ENCODE measurements at regions not wholly inside any gene's neighbourhood (a gene's known extent, or its start where the extent isn't known, plus 50 kb on each side); places are given as distances from the start of the nearest gene placed in this dataset.
"Not testable (repeated sequence)": the region's sequence is repeated elsewhere in the genome, so short reads cannot be mapped to it uniquely, and the experiment has no call there.

DNA sequence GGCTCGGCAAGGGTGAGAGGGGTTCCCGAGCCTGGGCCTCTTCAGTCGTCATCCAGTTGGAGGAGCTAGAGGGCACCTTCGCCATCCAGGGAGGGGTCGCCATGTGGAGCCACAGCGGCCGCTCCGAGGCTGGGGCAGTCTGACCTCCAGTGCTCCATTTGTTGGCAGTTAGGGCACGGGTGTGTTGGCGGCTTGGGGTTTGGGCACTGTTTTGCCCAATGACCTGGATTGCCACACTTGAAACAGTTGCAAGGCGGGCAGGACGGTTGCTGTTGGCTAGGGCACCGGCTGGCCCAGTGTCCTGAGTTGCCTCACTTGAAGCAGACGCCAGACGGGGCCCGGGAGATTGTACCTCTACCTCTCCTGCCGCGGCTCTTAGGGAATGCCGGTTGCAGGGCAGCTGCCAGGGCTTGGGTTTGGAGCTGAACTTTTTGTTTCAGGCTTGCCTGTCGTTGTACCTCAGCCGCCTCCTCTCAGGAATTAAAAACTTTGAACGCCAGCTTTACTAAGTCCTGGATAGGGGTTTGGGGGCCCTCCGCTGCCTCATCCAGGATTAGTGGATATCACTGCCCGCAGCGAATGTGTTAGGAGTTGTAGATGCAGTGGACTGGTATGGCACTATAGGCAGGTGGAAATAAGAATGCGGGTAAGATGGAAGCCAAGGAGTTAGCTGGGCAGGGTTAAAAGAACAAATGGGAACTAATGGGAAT lies 639.9 kb upstream of the DPP6 start:
- 92% methylated on average over 26 of the region's 26 CpGs for whole genome bisulfite sequencing
- DNase-seq (ENCODE audit: low spot score), result not testable (repeated sequence)

GRCh38 chr7:153412824-153413198 lies 639.4 kb upstream of the DPP6 start:
- H3K27ac ChIP-seq; DNase-seq (ENCODE audit: low spot score); H3K9me3 ChIP-seq; H3K27me3 ChIP-seq (replicated peaks; ENCODE audit: insufficient read depth); H3K4me1 ChIP-seq (replicated peaks); intact Hi-C loops (cut with DNase I); H3K4me3 ChIP-seq; H3K36me3 ChIP-seq: not testable (repeated sequence)
- WGBS, result 91% methylated on average over 16 of the region's 16 CpGs

More for the DNA sequence above, 639.9 kb upstream of the DPP6 start:
- H3K27ac ChIP-seq; H3K36me3 ChIP-seq; H3K9me3 ChIP-seq; H3K27me3 ChIP-seq (replicated peaks; ENCODE audit: insufficient read depth); H3K4me3 ChIP-seq; H3K4me1 ChIP-seq (replicated peaks); intact Hi-C loops (cut with DNase I): not testable (repeated sequence)

DNA sequence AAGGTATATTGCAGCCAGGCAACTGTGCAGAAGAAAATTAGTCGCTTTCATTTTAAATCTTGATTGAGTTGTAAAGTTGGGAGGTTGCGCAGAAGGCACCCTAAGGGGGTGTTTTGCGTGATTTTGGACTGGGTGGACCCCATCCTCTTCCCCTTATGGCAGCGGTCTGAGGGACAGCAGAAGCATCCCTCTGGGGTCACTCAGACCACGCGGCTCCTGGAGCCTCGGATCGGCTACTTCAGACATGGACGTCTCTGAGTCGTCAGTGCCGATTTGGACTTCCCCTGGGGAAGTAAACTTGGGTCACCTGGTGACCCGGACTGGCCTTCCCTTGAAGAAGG lies 639.0 kb upstream of the DPP6 start:
- no peaks in the 10 kb centered on the region for H3K9me3 ChIP-seq
- H3K36me3 ChIP-seq, result no peaks in the 10 kb centered on the region
- no peaks in the 10 kb centered on the region for H3K27me3 ChIP-seq (replicated peaks; ENCODE audit: insufficient read depth)
- intact Hi-C loops (cut with DNase I), result no loop called here
- no peak for TF ChIP-seq POLR2A (IDR thresholded peaks at IDR 0.05)
- no peak for TF ChIP-seq POLR2AphosphoS5 (IDR thresholded peaks at IDR 0.05)
- TF ChIP-seq, protein P1, sequence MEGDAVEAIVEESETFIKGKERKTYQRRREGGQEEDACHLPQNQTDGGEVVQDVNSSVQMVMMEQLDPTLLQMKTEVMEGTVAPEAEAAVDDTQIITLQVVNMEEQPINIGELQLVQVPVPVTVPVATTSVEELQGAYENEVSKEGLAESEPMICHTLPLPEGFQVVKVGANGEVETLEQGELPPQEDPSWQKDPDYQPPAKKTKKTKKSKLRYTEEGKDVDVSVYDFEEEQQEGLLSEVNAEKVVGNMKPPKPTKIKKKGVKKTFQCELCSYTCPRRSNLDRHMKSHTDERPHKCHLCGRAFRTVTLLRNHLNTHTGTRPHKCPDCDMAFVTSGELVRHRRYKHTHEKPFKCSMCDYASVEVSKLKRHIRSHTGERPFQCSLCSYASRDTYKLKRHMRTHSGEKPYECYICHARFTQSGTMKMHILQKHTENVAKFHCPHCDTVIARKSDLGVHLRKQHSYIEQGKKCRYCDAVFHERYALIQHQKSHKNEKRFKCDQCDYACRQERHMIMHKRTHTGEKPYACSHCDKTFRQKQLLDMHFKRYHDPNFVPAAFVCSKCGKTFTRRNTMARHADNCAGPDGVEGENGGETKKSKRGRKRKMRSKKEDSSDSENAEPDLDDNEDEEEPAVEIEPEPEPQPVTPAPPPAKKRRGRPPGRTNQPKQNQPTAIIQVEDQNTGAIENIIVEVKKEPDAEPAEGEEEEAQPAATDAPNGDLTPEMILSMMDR (IDR thresholded peaks at IDR 0.05), result no peak
- H3K4me1 ChIP-seq (replicated peaks), result no peaks in the 10 kb centered on the region
- no peak overlapping the region for H3K4me3 ChIP-seq
- no peak overlapping the region for H3K27ac ChIP-seq
- 90% methylated on average over 12 of the region's 12 CpGs for WGBS
- DNase-seq (ENCODE audit: low spot score), result no peak

- Histone ChIP-seq H3K27me3 (replicated peaks; ENCODE audit: insufficient read depth) (no peaks in the 10 kb centered on the region), H3K36me3 (no peaks in the 10 kb centered on the region), H3K4me1 (replicated peaks) (no peaks in the 10 kb centered on the region), H3K9me3 (no peaks in the 10 kb centered on the region), H3K4me3 (no peak overlapping the region), H3K27ac (no peak overlapping the region)
- 92% methylated on average over 28 of the region's 28 CpGs for WGBS
- DNase-seq (ENCODE audit: low spot score), result no peak
- intact Hi-C loops (cut with DNase I), result no loop called here
- TF ChIP-seq POLR2AphosphoS5 (IDR thresholded peaks at IDR 0.05), result no peak
- TF ChIP-seq, protein P1 (IDR thresholded peaks at IDR 0.05), result no peak
- TF ChIP-seq POLR2A (IDR thresholded peaks at IDR 0.05), result no peak
These were observed 638.5 kb upstream of the DPP6 start for GRCh38 chr7:153413540-153414287.

DNA sequence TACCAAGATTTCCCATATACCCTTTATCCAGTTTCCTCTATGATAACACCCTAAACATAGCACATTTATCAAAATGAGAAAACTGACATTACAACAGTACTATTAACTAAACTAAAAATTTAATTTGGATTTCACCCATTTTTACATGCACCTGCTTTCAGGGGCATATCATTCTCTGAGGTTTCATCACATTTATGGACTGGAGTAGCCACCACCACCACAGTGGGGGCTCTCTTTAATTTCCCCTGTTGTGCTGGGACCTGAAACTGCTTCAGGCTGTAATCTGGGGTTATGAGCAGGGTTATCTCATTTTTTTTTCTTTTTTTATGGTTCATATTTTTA lies 637.9 kb upstream of the DPP6 start:
- Histone ChIP-seq H3K27ac (no peak overlapping the region), H3K4me3 (no peak overlapping the region), H3K36me3 (no peaks in the 10 kb centered on the region), H3K9me3 (no peaks in the 10 kb centered on the region), H3K4me1 (replicated peaks) (no peaks in the 10 kb centered on the region), H3K27me3 (replicated peaks; ENCODE audit: insufficient read depth) (no peaks in the 10 kb centered on the region)
- DNase-seq (ENCODE audit: low spot score), result no peak
- intact Hi-C loops (cut with DNase I), result no loop called here
- no peak for TF ChIP-seq POLR2A (IDR thresholded peaks at IDR 0.05)
- TF ChIP-seq, protein P1 (IDR thresholded peaks at IDR 0.05), result no peak
- TF ChIP-seq POLR2AphosphoS5 (IDR thresholded peaks at IDR 0.05), result no peak

DNA sequence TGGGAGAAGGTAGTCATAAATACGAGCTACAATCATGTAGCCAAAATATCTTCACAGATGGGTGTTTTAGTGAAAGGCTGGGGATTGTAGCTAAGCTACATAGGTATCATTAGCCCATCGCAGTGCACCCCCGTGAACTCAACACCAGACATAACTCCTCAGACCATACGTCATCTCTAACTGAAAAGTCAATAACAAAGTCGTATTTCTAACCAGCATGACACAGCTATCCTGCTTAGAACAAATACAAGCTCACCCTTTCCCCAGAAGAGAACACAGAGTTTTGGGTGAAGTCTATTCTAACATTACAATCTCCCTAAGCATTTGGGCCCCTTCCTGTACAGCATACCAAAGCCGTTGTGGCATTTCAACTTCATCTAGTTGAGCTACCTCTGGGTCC lies 636.6 kb upstream of the DPP6 start:
- Histone ChIP-seq H3K36me3 (no peaks in the 10 kb centered on the region), H3K4me1 (replicated peaks) (no peaks in the 10 kb centered on the region), H3K4me3 (no peak overlapping the region), H3K9me3 (no peaks in the 10 kb centered on the region), H3K27me3 (replicated peaks; ENCODE audit: insufficient read depth) (no peaks in the 10 kb centered on the region), H3K27ac (no peak overlapping the region)
- intact Hi-C loops (cut with DNase I), result no loop called here
- 77% methylated on average over 6 of the region's 6 CpGs for WGBS
- DNase-seq (ENCODE audit: low spot score), result no peak
- TF ChIP-seq POLR2AphosphoS5 (IDR thresholded peaks at IDR 0.05) (no peak), POLR2A (IDR thresholded peaks at IDR 0.05) (no peak)
- TF ChIP-seq, protein P1 (IDR thresholded peaks at IDR 0.05), result no peak

All from prostate gland (tissue), 2 donors.